ENCODE measurements at regions not wholly inside any gene's neighbourhood (a gene's known extent, or its start where the extent isn't known, plus 50 kb on each side); places are given as distances from the start of the nearest gene placed in this dataset.

DNA sequence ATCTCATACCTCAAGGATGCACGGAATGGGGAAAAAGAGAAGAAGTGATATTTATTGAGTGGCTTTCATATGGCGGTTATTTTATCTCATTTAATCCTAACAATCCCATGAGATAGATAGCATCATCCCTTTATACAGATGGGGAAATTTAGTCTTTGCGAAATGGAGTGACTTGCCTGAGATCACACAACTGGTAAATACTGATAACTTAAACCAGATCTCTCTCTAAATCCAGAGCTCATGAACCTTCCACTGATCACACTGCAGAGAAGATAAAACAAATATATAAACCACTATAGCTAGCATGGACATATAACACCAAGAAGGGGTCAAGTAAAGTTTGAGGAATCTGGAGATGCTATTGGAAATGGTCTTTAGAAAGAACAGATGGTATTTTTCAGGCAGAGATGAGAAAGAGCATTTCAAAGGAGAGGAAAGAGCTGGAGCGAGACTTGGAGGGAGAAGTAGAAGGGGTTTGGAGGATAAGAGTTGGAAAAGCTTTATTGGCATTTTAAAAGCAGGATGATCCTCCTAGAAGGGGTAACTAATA is 139.8 kb upstream of the TNFAIP3 start:
- H3K4me2 ChIP-seq: no peak overlapping the region
- no peaks in the 10 kb centered on the region for H4K20me1 ChIP-seq (ENCODE audit: insufficient read depth)
- no peaks in the 10 kb centered on the region; the same call in 1 of the 2 replicates for H3K27me3 ChIP-seq (ENCODE audit: insufficient read depth)
- H3K36me3 ChIP-seq (replicated peaks in 1 of 2; ENCODE audit: control insufficient read depth in 1 of 2, insufficient read depth in 2 of 2, low read length in 1 of 2): no peaks in the 10 kb centered on the region
- H3K4me1 ChIP-seq (ENCODE audit: control insufficient read depth in 1 of 2, insufficient read depth in 2 of 2, low read depth in 1 of 2, low read length in 1 of 2): no peaks in the 10 kb centered on the region
- no peaks in the 10 kb centered on the region for H3F3A ChIP-seq (replicated peaks; ENCODE audit: insufficient read depth)
- TF ChIP-seq ELF1 (IDR thresholded peaks at IDR 0.05) (no peak), MEF2A (IDR thresholded peaks at IDR 0.05; ENCODE audit: borderline replicate concordance, low read depth) (no peak)
- TF ChIP-seq, protein P1, sequence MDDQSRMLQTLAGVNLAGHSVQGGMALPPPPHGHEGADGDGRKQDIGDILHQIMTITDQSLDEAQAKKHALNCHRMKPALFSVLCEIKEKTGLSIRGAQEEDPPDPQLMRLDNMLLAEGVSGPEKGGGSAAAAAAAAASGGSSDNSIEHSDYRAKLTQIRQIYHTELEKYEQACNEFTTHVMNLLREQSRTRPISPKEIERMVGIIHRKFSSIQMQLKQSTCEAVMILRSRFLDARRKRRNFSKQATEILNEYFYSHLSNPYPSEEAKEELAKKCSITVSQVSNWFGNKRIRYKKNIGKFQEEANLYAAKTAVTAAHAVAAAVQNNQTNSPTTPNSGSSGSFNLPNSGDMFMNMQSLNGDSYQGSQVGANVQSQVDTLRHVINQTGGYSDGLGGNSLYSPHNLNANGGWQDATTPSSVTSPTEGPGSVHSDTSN (IDR thresholded peaks at IDR 0.05): no peak
- no peak for DNase-seq
- H2AFZ ChIP-seq (ENCODE audit: low read depth): no peak overlapping the region
- H3K79me2 ChIP-seq (ENCODE audit: insufficient read depth): no peaks in the 10 kb centered on the region
- ChIA-PET POLR2A (no interaction called here), CTCF (interaction anchor here (0.9 to 1.3 kb wide), 2 partner anchors 57 to 140 kb away, joined by 3 read pairs; partner anchors contain the start of gene TNFAIP3)
- H3K9ac ChIP-seq: no peak overlapping the region
- H3K9me2 ChIP-seq: no peaks in the 10 kb centered on the region
- no peak overlapping the region for H3K27ac ChIP-seq (ENCODE audit: low read depth in 2 of 2, low read length in 1 of 2)
- H3K9me3 ChIP-seq: no peaks in the 10 kb centered on the region
- H3K4me3 ChIP-seq (ENCODE audit: low read depth in 2 of 2, low read length in 1 of 2): no peak overlapping the region
- WGBS (ENCODE audit: low lambda C conversion rate): 13% methylated on average over 4 of the region's 4 CpGs

DNA sequence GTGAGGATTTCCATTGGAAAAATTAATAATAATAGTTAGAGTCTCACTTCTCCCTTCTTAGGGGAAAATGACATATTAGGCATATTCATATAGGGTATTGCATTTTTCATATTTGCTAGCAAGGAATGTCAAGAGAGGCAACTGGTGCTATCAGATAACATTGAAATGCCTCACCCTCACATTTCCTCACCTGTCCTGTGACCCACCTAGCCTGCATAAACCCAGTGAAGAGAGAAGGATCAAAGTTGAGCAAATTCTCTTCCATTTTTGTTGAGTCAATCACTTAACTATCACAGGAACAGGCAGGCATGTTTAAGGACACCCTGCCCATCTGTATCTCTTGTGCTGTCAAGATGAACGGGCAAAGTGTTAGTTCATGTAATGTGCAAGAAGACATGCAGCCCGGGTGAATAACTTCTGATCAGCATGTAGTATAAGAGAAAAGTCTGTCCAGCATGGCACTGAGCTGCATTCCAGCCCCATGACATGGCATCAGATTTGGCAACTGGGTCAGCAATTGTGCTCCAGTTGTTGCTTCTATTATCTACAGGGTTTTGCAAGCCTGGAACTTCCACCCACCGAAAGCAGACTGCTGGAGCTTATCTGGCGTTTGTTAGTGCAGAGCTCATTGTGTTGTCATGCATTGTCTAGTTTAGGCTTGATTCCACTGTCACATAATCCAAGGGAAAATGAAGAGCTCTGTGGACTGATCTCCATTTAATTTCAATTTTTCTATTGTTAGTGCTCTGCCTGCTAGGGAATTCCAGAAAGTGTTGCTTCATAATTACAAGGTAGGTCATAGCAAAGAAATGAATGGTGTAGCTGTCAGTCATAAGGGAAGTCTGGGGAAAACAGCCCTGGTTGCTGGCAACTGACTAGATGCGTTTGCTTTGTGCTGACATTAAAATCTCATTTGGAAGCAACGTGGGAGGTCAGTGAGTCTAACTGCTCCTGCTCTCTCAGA is 138.4 kb upstream of the TNFAIP3 start:
- POLR2A ChIA-PET: no interaction called here
- no peak for TF ChIP-seq GATA2 (CRISPR knock-in tag; IDR thresholded peaks at IDR 0.05)
- TF ChIP-seq, protein P2, sequence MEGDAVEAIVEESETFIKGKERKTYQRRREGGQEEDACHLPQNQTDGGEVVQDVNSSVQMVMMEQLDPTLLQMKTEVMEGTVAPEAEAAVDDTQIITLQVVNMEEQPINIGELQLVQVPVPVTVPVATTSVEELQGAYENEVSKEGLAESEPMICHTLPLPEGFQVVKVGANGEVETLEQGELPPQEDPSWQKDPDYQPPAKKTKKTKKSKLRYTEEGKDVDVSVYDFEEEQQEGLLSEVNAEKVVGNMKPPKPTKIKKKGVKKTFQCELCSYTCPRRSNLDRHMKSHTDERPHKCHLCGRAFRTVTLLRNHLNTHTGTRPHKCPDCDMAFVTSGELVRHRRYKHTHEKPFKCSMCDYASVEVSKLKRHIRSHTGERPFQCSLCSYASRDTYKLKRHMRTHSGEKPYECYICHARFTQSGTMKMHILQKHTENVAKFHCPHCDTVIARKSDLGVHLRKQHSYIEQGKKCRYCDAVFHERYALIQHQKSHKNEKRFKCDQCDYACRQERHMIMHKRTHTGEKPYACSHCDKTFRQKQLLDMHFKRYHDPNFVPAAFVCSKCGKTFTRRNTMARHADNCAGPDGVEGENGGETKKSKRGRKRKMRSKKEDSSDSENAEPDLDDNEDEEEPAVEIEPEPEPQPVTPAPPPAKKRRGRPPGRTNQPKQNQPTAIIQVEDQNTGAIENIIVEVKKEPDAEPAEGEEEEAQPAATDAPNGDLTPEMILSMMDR (IDR thresholded peaks at IDR 0.05): no peak
- TF ChIP-seq JUND (IDR thresholded peaks at IDR 0.05): no peak
- TF ChIP-seq GABPA (IDR thresholded peaks at IDR 0.05; ENCODE audit: low read depth): no peak
- no peak for TF ChIP-seq RXRA (IDR thresholded peaks at IDR 0.05; ENCODE audit: borderline replicate concordance, low read depth)
- TF ChIP-seq EP300 (IDR thresholded peaks at IDR 0.05; ENCODE audit: borderline replicate concordance in 1 of 2, low read depth in 1 of 2, low read length in 1 of 2): no peak
- TF ChIP-seq, protein P3, sequence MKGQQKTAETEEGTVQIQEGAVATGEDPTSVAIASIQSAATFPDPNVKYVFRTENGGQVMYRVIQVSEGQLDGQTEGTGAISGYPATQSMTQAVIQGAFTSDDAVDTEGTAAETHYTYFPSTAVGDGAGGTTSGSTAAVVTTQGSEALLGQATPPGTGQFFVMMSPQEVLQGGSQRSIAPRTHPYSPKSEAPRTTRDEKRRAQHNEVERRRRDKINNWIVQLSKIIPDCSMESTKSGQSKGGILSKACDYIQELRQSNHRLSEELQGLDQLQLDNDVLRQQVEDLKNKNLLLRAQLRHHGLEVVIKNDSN (IDR thresholded peaks at IDR 0.05; ENCODE audit: borderline replicate concordance, low read depth): no peak
- TF ChIP-seq POLR2AphosphoS5 (IDR thresholded peaks at IDR 0.05; ENCODE audit: low read depth, low read length): no peak
- TF ChIP-seq, protein P1 (IDR thresholded peaks at IDR 0.05): no peak
- TF ChIP-seq, protein P4, sequence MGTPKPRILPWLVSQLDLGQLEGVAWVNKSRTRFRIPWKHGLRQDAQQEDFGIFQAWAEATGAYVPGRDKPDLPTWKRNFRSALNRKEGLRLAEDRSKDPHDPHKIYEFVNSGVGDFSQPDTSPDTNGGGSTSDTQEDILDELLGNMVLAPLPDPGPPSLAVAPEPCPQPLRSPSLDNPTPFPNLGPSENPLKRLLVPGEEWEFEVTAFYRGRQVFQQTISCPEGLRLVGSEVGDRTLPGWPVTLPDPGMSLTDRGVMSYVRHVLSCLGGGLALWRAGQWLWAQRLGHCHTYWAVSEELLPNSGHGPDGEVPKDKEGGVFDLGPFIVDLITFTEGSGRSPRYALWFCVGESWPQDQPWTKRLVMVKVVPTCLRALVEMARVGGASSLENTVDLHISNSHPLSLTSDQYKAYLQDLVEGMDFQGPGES (IDR thresholded peaks at IDR 0.05; ENCODE audit: low read depth, low read length): no peak
- no peak for TF ChIP-seq FOXJ3 (CRISPR knock-in tag; IDR thresholded peaks at IDR 0.05)
- TF ChIP-seq, protein P5, sequence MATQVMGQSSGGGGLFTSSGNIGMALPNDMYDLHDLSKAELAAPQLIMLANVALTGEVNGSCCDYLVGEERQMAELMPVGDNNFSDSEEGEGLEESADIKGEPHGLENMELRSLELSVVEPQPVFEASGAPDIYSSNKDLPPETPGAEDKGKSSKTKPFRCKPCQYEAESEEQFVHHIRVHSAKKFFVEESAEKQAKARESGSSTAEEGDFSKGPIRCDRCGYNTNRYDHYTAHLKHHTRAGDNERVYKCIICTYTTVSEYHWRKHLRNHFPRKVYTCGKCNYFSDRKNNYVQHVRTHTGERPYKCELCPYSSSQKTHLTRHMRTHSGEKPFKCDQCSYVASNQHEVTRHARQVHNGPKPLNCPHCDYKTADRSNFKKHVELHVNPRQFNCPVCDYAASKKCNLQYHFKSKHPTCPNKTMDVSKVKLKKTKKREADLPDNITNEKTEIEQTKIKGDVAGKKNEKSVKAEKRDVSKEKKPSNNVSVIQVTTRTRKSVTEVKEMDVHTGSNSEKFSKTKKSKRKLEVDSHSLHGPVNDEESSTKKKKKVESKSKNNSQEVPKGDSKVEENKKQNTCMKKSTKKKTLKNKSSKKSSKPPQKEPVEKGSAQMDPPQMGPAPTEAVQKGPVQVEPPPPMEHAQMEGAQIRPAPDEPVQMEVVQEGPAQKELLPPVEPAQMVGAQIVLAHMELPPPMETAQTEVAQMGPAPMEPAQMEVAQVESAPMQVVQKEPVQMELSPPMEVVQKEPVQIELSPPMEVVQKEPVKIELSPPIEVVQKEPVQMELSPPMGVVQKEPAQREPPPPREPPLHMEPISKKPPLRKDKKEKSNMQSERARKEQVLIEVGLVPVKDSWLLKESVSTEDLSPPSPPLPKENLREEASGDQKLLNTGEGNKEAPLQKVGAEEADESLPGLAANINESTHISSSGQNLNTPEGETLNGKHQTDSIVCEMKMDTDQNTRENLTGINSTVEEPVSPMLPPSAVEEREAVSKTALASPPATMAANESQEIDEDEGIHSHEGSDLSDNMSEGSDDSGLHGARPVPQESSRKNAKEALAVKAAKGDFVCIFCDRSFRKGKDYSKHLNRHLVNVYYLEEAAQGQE (IDR thresholded peaks at IDR 0.05; ENCODE audit: low read depth, low read length): no peak
- TF ChIP-seq ELF1 (IDR thresholded peaks at IDR 0.05): no peak
- TF ChIP-seq SIN3A (IDR thresholded peaks at IDR 0.05; ENCODE audit: borderline replicate concordance, low read depth, low read length): no peak

More for the DNA sequence above, 138.4 kb upstream of the TNFAIP3 start:
- Histone ChIP-seq H3F3A (replicated peaks; ENCODE audit: insufficient read depth) (no peaks in the 10 kb centered on the region), H3K9ac (no peak overlapping the region), H3K9me2 (no peaks in the 10 kb centered on the region), H3K9me3 (no peaks in the 10 kb centered on the region), H3K27me3 (ENCODE audit: insufficient read depth) (no peaks in the 10 kb centered on the region; the same call in 1 of the 2 replicates), H2AFZ (ENCODE audit: low read depth) (no peak overlapping the region), H3K4me3 (ENCODE audit: low read depth in 2 of 2, low read length in 1 of 2) (no peak overlapping the region), H3K27ac (ENCODE audit: low read depth in 2 of 2, low read length in 1 of 2) (no peak overlapping the region), H3K36me3 (replicated peaks in 1 of 2; ENCODE audit: control insufficient read depth in 1 of 2, insufficient read depth in 2 of 2, low read length in 1 of 2) (no peaks in the 10 kb centered on the region), H3K79me2 (ENCODE audit: insufficient read depth) (no peaks in the 10 kb centered on the region), H3K4me1 (ENCODE audit: control insufficient read depth in 1 of 2, insufficient read depth in 2 of 2, low read depth in 1 of 2, low read length in 1 of 2) (no peaks in the 10 kb centered on the region), H4K20me1 (ENCODE audit: insufficient read depth) (no peaks in the 10 kb centered on the region), H3K4me2 (no peak overlapping the region)
- DNase-seq: no peak
- CTCF ChIA-PET: interaction anchor here (1.2 kb wide), 1 partner anchor 15 kb away, joined by 3 read pairs; no protein-coding TSS in a partner anchor
- WGBS (ENCODE audit: low lambda C conversion rate): 7% methylated on average over 6 of the region's 6 CpGs

Measured in SK-N-SH (cell line).